Glutamatergic neuron (in vitro differentiated cells): ENCODE measurements at regions not wholly inside any gene's neighbourhood (a gene's known extent, or its start where the extent isn't known, plus 50 kb on each side); places are given as distances from the start of the nearest gene placed in this dataset.

Experiments
- DNase-seq: peaks from one replicate; pipeline ENCODE4 v3.0.0; 2022
- H3K27ac Mint-ChIP-seq: one replicate; pipeline ENCODE4 v1.8.0; 2020; ENCODE audit warnings: mild to moderate bottlenecking, mixed read lengths, inconsistent platforms; ENCODE audit not compliant: unreplicated experiment
- H3K27me3 Mint-ChIP-seq: one replicate; pipeline ENCODE4 v1.8.0; 2020; ENCODE audit warnings: mild to moderate bottlenecking, moderate library complexity, mixed read lengths, inconsistent platforms; ENCODE audit not compliant: unreplicated experiment
- H3K36me3 Mint-ChIP-seq: one replicate; pipeline ENCODE4 v1.8.0; 2020; ENCODE audit warnings: mild to moderate bottlenecking, mixed read lengths, inconsistent platforms; ENCODE audit not compliant: unreplicated experiment
- H3K4me1 Mint-ChIP-seq: one replicate; pipeline ENCODE4 v1.8.0; 2020; ENCODE audit warnings: mild to moderate bottlenecking, low read depth, mixed read lengths, inconsistent platforms; ENCODE audit not compliant: unreplicated experiment
- H3K4me3 Mint-ChIP-seq: one replicate; pipeline ENCODE4 v1.8.0; 2020; ENCODE audit warnings: mild to moderate bottlenecking, mixed read lengths, inconsistent platforms; ENCODE audit not compliant: unreplicated experiment
- H3K9me3 Mint-ChIP-seq: one replicate; pipeline ENCODE4 v1.8.0; 2020; ENCODE audit warnings: mild to moderate bottlenecking, moderate library complexity, mixed read lengths, inconsistent platforms; ENCODE audit not compliant: unreplicated experiment
- TF ChIP-seq, protein P1 (sequence below): fragments of 200-600 bp; sonication (generic); IDR thresholded peaks from one replicate; pipeline ENCODE4 v1.5.0; 2021; ENCODE audit not compliant: partially characterized antibody, unreplicated experiment

DNA sequence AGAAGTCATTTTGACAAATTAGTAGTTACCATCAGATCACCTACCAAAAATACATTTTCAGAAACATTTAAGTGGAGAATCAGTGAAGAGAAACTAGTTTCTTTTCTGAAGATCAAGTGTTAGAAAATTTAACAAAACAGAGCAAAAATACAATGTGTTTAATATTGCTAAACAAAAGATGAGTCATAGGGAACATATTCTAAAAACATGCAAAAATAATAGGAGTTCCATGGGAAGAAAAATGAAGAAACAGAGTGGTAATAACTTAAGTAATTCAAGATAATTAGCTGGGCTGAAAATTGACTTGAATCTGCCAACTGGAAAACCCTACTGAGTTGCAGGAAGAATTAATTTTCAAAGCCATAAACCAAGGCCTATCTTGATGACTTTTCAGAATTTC is 111.5 kb upstream of the KITLG start:
- H3K9me3 Mint-ChIP-seq: peaks cover 2% of the 10 kb centered on the region
- no peak overlapping the region for H3K4me3 Mint-ChIP-seq

DNA sequence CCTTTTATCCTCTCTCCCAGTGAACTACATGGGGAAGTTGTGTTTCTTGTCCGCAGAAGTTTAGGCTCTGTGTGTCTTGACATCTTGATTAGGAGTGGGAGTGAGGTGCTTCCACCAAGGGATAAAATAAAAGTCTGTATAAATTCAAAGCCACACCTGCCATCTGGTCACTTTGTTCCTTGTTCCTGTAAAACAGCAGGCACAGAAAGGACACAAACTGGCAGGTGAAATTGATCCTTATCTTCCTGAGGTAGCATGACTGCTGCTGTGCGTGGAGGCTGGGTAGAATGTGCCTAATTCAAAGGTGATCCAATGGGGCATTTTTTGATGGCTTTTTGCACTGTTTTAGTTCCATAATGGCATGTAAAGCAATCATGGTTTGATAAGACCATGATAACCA is 104.3 kb upstream of the KITLG start:
- no peak overlapping the region for H3K27ac Mint-ChIP-seq

More for the DNA sequence above, 111.5 kb upstream of the KITLG start:
- TF ChIP-seq, protein P1, sequence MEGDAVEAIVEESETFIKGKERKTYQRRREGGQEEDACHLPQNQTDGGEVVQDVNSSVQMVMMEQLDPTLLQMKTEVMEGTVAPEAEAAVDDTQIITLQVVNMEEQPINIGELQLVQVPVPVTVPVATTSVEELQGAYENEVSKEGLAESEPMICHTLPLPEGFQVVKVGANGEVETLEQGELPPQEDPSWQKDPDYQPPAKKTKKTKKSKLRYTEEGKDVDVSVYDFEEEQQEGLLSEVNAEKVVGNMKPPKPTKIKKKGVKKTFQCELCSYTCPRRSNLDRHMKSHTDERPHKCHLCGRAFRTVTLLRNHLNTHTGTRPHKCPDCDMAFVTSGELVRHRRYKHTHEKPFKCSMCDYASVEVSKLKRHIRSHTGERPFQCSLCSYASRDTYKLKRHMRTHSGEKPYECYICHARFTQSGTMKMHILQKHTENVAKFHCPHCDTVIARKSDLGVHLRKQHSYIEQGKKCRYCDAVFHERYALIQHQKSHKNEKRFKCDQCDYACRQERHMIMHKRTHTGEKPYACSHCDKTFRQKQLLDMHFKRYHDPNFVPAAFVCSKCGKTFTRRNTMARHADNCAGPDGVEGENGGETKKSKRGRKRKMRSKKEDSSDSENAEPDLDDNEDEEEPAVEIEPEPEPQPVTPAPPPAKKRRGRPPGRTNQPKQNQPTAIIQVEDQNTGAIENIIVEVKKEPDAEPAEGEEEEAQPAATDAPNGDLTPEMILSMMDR: no peak
- DNase-seq: no peak
- no peak overlapping the region for H3K27ac Mint-ChIP-seq
- H3K36me3 Mint-ChIP-seq: no peaks in the 10 kb centered on the region
- no peaks in the 10 kb centered on the region for H3K4me1 Mint-ChIP-seq
- no peaks in the 10 kb centered on the region for H3K27me3 Mint-ChIP-seq

DNA sequence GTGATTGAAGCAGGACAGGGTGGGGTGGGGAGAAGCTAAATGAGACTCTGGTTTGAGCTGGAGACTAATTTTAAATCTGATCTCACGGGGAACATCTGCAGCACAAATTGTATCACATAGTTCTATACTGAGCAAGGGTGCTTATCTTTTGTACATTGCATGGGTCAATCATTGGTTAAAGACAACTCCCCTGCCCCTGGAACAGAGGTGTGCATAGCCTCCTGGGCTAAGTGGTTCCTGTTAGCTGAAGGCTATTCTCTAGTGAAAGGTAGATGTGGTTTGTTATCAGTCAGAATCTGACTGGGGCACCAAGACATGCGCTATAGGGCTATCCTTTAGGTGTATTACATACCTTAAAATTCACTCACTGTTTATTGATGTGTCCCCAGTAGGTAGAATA is 103.9 kb upstream of the KITLG start:
- Mint-ChIP-seq H3K4me1 (no peaks in the 10 kb centered on the region), H3K4me3 (no peak overlapping the region), H3K27me3 (no peaks in the 10 kb centered on the region), H3K36me3 (no peaks in the 10 kb centered on the region), H3K9me3 (peaks cover 1% of the 10 kb centered on the region), H3K27ac (no peak overlapping the region)
- TF ChIP-seq, protein P1: no peak
- DNase-seq: no peak

More for the DNA sequence above, 104.3 kb upstream of the KITLG start:
- Mint-ChIP-seq H3K36me3 (no peaks in the 10 kb centered on the region), H3K9me3 (peaks cover 1% of the 10 kb centered on the region), H3K27me3 (no peaks in the 10 kb centered on the region), H3K4me3 (no peak overlapping the region), H3K4me1 (no peaks in the 10 kb centered on the region)
- TF ChIP-seq, protein P1: no peak
- no peak for DNase-seq

DNA sequence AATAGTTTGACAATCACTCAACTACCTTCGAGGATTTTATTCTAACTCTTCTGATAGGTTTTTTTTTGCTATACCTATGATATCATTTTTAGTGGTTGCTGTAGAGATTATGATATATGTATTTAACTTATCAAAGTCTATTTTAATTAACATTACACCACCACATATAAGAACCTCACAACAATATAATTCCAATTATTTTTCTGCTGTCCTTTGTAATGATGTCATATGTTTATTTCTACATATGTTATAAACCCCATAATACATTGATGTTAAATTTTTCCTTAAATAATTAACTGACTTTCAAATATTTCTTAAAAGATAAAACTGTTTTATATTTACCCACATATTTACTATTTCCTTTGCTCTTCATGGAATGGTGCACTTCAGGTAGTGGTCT is 103.4 kb upstream of the KITLG start:
- Mint-ChIP-seq H3K36me3 (no peaks in the 10 kb centered on the region), H3K27me3 (no peaks in the 10 kb centered on the region), H3K27ac (no peak overlapping the region), H3K4me1 (no peaks in the 10 kb centered on the region), H3K4me3 (no peak overlapping the region), H3K9me3 (peaks cover 1% of the 10 kb centered on the region)
- DNase-seq: no peak
- TF ChIP-seq, protein P1: no peak

DNA sequence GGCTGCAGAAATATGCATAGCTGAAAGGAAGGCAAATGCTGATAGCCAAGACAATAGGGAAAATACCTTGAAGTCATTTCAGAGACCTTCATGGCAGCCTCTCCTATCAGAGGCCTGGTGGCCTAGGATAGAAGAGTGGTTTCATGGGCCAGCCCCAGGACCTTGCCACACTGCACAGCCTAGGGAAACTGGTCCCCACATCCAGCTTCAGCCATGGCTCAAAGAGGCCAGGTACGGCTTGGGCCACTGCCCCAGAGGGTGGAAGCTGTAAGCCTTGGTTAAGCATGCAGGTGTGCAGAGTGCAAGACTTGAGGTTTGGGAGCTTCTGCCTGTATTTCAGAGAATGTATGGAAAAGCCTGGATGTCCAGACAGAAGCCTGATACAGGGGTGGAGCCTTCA is 101.0 kb upstream of the KITLG start:
- peaks cover 1% of the 10 kb centered on the region for H3K9me3 Mint-ChIP-seq
- no peak overlapping the region for H3K4me3 Mint-ChIP-seq
- no peak overlapping the region for H3K27ac Mint-ChIP-seq
- H3K36me3 Mint-ChIP-seq: no peaks in the 10 kb centered on the region
- TF ChIP-seq, protein P1: no peak
- no peaks in the 10 kb centered on the region for H3K4me1 Mint-ChIP-seq
- no peak for DNase-seq
- no peaks in the 10 kb centered on the region for H3K27me3 Mint-ChIP-seq
